K562 (cell line): ENCODE measurements at regions not wholly inside any gene's neighbourhood (a gene's known extent, or its start where the extent isn't known, plus 50 kb on each side); places are given as distances from the start of the nearest gene placed in this dataset.

ENCODE experiments used
- ARID1B ChIP-seq: fragments of 450-650 bp; IDR thresholded peaks from 2 replicates; pipeline ENCODE4 v1.6.1; 2016; ENCODE audit warnings: antibody characterized with exemption, mild to moderate bottlenecking, inconsistent platforms
- CREB5 ChIP-seq: fragments of 250-450 bp; sonication (Bioruptor Pico); IDR thresholded peaks from 2 replicates; pipeline ENCODE4 v1.5.0; 2020; ENCODE audit warnings: mild to moderate bottlenecking
- KLF10 ChIP-seq: fragments of 250-450 bp; sonication (Bioruptor Pico); IDR thresholded peaks from 2 replicates; pipeline ENCODE4 v1.6.1; 2021; ENCODE audit warnings: matching md5 sums
- NFATC3 ChIP-seq: fragments of 450-650 bp; IDR thresholded peaks from 2 replicates; pipeline ENCODE4 v1.6.1; 2017; ENCODE audit warnings: mild to moderate bottlenecking
- NFE2 ChIP-seq: IDR thresholded peaks from 2 replicates; pipeline ENCODE4 v1.6.1; 2014; ENCODE audit warnings: antibody characterized with exemption, low read depth
- NFYB ChIP-seq: IDR thresholded peaks from 2 replicates; pipeline ENCODE4 v1.6.1; 2011; ENCODE audit warnings: mild to moderate bottlenecking, moderate library complexity; ENCODE audit not compliant: insufficient read length; ENCODE audit errors: extremely low read depth
- POLR2G ChIP-seq: fragments of 200-400 bp; formaldehyde crosslinking; IDR thresholded peaks from 2 replicates; pipeline ENCODE4 v1.6.1; 2017; ENCODE audit warnings: low read depth, mild to moderate bottlenecking, antibody characterized with exemption, low read length, moderate library complexity
- RCOR1 ChIP-seq, 2 experiments: IDR thresholded peaks; 2 replicates each; pipeline ENCODE4 v1.6.1; 2012; ENCODE audit warnings: low read depth in 2 of 2, low read length in 2 of 2, borderline replicate concordance in 1 of 2, improper control_type of control experiment in 1 of 2
- ZBTB2 ChIP-seq: fragments of 450-650 bp; IDR thresholded peaks from 2 replicates; pipeline ENCODE4 v1.6.1; 2016; ENCODE audit warnings: antibody characterized with exemption
- ZNF165 ChIP-seq: fragments of 250-450 bp; sonication (Bioruptor Pico); IDR thresholded peaks from 2 replicates; pipeline ENCODE4 v1.4.0; 2020; ENCODE audit warnings: borderline replicate concordance

- TF ChIP-seq NFYB = no peak
- TF ChIP-seq ZNF165 (CRISPR knock-in tag) = no peak
- no peak for TF ChIP-seq NFATC3
- no peak for TF ChIP-seq ZBTB2
- peak; percentile 55; the same call in 1 of the 2 replicates for TF ChIP-seq ARID1B
- TF ChIP-seq KLF10 = no peak
- TF ChIP-seq CREB5 (CRISPR knock-in tag) = no peak
- TF ChIP-seq NFE2 = no peak; the same call in 1 of the 2 replicates
- no peak for TF ChIP-seq POLR2G
- no peak; a peak in 1 of 4 replicates for TF ChIP-seq RCOR1 (IDR thresholded peaks at IDR 0.05; ENCODE audit: borderline replicate concordance in 1 of 2, low read depth in 2 of 2, low read length in 2 of 2)
- TF ChIP-seq, all 486 proteins: peak for 18
These were observed 252.4 kb upstream of the KAZN start (continued) for GRCh38 chr1:14345946-14346550.
